T-helper 2 cell treated with Interferon-gamma antibody and Interleukin-4, amounts not matched to agents 100 ng/mL and 5 ng/mL, for 36 hours (primary cell): ENCODE measurements at regions not wholly inside any gene's neighbourhood (a gene's known extent, or its start where the extent isn't known, plus 50 kb on each side); places are given as distances from the start of the nearest gene placed in this dataset.
"Not testable (repeated sequence)": the region's sequence is repeated elsewhere in the genome, so short reads cannot be mapped to it uniquely, and the experiment has no call there.

Experiments used
- intact Hi-C: fragments of 100-400 bp; cut with micrococcal nuclease; formaldehyde crosslinking; loops from one replicate; pipeline ENCODE4 v1.15.1; 2023

DNA sequence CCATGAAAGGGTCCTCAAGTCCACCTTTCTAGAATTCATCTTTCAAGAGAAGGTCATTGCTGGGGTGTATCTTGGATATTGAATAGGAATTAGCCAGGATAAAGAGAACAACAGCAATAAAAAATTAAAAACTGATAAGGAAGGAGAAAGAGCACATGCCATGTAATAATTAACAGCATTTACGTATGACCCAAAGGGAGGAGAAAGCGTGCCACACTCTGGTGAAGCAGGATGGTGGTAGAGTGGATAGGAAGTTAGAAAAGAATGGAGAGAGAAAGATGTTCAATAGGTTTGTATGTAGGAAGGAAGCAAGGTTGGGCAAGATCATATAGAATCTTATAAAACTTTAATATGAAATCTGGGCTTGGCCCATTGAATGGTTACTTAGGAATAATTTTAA is 751.5 kb downstream of the MAT2B start:
- intact Hi-C loops: no loop called here

DNA sequence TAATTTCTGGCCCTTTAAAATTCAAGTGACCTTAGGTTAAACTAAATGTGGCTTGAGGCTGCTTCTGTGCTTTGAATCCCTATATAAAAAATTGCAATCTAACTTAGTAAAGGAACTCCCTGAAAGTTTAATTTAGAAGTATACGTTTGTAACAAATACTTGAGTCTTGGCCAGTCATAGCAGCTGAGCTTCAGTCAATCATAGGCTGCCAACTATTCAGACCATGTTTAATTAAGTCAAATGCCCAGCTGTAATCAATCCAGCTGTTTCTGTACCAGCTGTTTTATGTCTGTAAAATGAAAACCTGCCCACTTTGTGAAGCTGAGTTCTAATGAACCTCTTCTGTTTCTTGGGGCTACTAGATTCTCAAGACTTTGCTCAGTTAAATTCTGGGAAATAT is 760.1 kb downstream of the MAT2B start:
- intact Hi-C loops: no loop called here

DNA sequence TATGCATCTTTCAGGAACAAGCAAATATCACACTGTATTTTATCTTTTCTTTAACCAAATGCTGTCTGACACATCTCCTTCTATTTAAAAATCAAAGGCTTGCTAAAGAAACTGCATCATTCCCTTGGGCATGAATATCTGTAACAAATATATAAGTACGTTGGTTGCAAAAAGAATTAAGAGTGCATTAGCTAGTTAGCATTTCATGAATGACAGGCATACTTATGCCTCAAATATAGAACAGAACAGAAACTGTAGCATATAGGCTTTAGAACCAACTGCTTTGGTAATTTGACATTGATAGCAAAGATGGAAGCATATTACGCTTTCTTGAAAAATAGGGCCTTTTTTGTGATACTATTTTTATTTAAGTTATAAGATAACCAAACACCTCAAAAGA is 761.2 kb downstream of the MAT2B start:
- intact Hi-C loops: no loop called here

DNA sequence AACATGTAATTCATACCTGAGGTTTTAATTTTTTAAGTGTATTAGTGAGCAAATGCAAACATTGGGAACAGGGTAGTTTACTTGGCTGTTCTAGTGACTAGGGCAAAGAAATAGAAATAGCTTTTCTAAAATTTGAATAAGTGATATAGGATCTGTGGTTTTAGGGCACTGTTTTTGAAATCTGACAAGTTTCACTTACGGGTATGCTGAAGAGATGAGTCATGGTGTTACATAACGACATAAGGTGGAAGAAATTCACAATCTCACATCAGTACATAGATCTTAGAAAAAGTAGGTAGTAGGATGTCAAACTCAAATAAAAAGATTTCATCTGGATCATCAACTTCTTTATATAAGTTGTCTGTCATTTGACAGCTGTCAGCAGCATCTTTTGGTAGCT is 772.3 kb downstream of the MAT2B start:
- intact Hi-C loops: no loop called here

DNA sequence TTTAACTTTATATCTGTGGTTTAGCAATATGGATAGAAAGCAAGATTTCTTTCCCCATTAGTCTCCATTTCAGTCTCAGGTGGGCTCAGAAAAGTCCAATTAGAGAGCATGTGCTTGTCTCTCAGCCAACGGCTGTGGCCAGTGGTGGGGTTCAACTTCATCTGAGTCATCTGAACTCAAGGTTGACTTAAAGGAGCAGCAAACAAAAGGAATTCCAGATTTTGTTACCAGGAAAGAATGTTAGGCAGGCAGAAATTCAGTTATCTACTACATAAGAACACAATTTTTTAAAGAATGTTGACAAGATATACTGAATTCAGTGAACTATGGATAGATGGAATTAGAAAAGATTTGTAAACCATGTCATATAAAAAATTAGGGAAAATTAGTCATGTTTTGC is 784.1 kb downstream of the MAT2B start:
- intact Hi-C loops: no loop called here

DNA sequence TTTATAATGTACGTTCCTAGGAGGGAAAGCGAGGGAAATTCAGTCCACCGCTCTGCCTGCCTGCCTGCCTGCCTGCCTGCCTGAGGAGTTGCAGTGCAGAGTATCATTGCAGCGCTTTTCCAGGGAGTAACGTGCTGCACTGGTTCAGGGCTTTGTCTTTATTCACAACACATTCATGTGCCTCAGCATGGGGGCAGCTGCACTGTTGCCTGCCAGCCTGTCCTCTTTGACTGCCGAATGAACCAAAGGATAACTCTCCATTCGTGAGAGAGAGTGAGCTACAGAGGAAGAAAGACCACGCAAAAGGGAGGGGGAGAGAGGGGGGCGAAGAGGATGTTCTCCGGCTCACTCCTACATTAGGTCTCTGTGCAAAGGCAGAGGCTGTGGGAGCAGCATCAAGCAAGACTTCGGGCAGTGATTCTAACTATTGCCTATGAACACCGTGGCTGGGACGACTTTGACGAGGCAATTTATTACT is 791.2 kb downstream of the MAT2B start:
- intact Hi-C loops: no loop called here

DNA sequence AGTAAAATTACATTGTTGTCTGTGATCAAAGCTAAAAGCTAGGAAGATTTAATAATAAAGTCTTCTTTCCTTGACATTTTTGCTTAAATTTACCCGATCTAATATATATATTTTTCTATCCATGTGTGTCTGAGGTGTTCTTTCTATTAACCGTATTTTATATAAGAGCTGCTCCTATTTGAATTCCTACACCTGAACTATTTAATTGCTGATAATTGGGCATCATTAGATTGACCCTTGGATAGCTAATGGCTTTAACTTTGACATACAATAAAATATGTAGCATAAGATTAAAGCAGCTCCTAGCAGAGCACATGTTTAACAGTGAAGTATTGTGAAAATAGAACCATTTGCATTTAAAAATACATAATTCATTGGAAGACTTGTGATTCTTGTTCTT is 792.7 kb downstream of the MAT2B start:
- intact Hi-C loops: no loop called here

DNA sequence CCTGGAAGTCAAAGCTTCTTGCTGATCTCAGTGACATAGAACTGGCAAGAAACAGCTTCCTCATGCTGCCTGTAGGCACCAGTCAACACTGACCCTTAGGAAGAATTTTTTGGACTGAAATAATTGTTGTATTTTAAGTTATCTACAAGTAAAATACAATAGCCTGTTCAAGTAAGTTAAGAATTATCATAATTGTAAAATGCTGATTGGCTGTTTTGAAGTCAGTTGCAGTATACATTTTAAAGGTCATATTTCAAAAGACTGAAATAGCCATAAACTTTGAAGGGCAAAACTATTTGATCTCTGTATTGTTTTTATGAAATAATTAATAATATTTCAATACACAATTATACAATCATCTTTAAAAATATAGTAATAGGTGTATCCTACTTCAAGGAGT is 794.9 kb downstream of the MAT2B start:
- intact Hi-C loops: no loop called here

DNA sequence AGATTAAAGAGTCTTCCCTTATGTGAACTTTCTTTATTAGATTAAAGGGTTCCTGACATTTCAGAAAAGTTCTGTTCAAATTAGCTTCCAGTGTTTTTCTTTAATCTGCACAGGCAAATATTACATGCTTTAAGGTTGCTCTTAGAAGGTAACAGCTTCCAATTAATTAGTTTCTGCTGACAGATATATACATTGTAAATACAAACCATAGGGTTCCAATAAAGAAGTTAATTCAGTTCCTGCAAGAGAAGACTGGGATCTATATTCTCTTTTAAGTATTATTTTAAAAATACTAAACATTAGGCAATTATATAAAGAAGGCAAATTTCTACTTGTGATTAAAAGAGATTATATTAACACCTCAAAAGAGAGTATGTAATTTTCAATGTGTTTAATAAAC is 795.7 kb downstream of the MAT2B start:
- intact Hi-C loops: no loop called here

DNA sequence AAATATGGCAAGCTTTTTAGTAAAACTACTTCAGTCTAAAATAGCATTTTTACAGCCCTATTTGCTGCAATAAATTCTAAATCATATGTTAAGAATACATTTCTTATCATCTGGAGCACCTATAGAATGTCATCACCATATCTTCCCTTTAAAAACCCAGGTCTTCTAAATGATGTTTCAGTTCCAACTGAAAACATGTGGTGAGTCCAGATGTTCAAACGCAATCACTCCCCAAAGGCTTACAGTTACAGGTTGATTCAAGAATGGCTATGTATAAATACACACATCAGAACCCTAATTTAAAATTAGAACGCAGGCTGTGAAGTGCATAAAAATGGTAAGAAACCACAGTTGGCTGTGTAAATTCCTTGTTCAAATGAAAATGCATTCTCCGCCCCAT is 796.3 kb downstream of the MAT2B start:
- intact Hi-C loops: no loop called here

DNA sequence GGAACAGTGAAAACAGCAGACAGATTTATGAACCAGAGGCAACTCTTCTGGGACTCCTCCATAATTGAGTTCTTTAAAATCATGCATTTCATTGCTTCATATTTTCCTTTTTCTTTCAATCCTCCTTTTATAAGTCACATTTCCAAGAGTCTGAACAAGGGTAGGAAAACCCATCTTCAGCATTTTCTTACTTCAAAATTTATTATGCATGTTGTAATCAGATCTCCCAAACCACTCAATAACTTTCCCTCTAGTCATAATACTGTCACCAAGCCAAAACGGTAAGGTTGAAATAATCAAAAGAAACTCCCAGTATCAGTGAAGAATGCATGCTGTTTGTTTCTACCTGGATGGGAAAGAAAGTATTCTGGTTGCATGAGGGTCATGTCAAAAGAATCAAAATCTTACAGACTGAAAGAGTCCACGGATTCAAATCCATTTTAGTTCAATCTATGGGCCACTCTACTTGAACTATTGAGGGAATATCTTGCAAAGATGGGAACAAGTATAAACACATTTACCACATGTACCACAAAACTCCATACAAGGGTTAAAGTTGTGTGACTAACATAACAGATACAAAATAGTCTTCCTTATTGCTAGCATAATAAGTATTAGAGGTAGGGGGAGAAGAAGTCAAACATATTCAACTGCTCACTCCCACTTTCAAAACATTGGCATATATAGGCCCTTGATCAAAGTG is 797.3 kb downstream of the MAT2B start:
- intact Hi-C loops: no loop called here

DNA sequence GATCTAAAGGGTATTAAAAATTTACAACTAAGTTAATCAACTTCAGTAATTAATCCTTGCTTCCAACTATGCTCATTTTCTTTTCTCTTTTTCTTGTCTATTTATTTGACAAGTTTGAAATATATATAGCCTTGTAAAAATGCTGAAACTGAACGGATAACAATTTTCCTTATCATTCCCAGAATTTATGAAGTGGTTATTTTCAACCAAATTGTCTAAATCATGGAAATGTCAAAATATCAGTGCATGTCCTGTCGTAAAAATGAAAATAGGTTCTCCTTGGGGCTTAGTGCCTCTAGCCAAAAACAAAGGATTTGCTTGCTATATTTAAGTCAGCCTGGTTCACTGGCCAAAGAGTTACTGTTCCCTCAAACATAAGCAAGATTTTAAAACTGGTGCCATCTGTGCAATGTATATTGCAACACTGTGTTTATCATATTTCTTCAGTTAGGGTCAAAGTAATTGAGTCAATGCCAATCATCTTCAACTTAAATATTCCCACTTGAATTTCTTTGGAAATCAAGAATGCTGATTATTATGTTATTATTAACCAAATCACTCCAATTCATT is 798.3 kb downstream of the MAT2B start:
- intact Hi-C loops: no loop called here

DNA sequence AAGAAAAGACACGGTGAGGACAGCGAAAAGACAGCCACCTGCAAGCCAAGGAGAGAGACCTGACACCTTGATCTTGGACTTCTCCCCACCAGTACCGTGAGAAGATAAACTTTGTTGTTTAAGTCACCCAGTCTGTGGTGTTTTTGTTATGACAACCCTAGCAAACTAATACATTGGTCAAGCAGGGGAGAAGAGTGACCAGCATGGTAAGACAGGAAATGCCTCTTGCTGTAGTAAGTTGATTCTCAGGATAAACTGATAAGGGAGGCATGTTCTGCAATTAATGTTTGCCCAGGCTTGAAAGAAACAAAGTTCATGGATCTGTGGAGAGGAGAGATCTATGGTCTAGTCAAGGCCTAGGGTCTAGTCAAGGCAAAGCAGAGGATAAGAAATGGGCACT is 801.2 kb downstream of the MAT2B start:
- intact Hi-C loops: no loop called here

DNA sequence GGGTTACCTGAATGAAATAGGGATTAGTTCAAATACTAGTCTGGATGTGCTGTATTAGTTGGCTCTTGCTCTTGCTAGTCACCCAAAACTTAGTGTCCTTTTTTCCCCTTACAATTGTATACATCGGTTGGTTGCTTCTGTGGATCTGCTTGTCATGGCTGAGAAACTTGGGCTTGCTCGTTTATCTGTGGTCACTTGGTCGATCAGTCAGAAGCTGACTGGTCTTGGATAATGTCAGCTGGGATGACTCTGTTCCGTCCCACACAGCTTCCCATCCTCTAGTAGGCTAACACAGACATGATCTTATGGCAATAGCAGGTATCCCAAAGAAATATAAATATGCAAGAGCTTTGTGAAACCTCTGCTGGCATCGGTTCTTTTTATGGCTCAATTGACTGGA is 807.4 kb downstream of the MAT2B start:
- intact Hi-C loops: no loop called here

DNA sequence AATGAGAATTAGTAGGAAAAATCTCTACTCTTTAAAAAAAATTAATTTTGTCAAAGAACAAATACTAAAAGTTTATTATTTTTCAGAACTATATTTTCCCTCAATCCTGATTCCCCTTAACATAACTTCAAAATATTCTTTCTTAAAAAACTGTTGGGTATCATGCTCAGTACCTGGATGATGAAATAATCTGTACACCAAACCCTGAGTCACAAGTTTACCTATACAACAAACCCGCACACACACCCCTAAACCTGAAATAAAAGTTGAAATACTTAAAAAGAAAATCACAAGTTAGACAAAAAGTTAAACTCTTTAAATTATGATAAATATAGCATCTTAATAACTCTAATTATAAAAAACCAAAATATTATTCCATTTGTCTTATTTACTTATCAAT is 812.3 kb downstream of the MAT2B start:
- intact Hi-C loops: no loop called here

DNA sequence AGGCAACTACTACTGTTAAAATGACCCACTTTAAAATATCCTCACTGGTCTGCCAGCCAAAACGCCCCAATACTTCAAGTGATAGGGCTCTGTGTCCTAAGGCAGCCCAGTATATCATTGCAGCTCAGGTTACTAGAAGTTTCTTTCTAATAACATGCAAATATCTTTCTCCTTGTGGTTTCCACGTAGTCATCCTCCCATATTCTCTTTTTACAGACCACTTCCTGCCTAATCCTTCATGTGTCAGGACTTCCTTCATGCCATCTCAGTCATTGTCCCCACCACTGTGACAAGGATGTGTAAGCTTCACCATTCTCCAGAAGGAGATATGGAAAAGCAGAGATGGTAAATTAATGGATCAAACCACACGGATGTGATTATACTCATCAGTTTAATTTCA is 813.7 kb downstream of the MAT2B start:
- intact Hi-C loops: no loop called here

DNA sequence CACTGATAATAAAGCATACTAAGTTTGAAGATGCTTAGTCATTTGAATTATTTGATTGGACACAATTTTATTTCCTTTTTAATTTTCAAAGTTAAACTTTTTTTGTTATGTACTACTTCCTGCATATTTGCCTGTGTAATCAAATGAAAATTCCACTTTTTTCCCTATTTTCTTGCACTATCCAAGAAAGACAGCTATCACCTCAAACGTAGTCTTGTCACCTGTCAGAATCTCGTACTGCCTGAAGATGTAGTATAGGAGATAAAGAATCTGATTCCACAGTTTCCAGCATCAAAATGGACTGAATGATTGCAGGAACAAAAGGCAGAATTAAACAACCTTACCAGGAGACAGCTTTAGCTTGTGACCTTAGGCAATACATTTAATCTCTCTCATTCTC is 818.8 kb downstream of the MAT2B start:
- intact Hi-C loops: no loop called here

DNA sequence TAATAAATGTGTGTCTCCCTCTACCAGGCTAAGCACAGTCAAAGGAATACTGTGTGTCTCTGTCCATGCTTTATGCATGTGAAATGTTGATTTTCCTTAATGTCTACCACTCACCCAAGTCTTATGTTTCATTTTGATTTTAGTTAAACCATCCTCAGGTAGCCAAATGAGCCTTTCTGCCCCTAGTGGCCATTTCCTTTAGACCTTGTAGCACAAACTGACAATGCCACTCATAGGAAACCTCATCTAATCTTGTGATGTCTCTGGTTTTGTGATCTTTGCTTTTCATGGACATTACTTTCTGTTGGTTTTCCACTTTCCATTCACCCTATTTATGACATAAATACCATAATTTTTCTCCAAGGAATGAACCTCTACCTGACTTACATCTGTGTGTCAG is 820.8 kb downstream of the MAT2B start:
- intact Hi-C loops: no loop called here

DNA sequence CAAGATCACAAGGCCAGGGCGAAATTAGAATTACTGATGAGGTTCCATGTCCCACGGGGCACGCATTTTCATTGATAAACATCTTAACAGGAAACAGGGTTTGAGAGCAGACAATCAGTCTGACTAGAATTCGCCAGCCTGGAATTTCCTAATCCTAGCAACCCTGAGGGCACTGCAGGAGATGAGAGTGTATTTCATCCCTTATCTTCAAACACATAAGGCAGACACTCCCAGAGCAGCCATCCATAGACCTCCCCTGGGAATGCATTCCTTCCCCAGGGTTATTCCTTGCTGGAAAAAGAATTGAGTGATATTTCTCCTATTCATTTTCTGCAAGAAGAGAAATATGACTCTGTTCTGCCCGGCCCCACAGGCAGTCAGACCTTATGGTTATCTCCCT is 821.7 kb downstream of the MAT2B start:
- intact Hi-C loops: not testable (repeated sequence)

DNA sequence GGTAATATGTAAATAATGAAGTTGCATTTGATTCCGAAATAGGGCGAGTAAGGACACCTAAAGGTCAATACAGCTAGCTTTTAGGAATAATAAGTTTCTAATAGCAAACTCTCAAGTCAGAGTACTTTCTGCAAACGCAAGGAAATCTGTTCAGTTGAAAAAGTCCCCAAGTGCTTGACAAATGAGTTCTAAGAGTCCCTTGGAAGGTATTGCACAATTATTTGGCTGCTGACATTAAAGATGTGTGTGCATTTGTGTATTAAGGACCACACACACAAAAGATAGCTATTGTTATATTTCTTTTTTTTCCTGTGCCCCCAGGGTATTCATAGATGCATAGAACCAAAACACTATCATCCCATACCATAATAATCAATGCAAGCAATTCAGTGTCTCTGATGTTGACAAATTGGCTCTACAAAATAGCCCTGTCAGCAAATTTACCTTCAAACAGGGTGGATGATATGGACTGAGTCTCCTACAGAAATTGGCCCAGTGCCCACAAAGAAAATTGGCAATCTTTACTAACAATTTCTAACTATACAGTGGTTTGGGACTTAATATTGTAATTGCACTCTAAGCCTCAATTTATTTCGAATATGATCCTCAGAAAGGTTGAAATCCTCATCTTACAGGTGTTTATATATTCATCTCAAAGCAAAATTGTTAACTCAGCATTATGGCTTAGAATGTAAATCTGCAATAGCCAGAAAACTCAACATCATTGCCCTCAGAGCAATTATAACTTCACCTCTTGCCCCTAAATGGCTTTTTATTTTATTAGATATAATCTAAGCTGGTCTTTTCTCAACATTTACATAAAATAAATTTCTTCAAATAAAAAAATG is 827.2 kb downstream of the MAT2B start:
- intact Hi-C loops: no loop called here

DNA sequence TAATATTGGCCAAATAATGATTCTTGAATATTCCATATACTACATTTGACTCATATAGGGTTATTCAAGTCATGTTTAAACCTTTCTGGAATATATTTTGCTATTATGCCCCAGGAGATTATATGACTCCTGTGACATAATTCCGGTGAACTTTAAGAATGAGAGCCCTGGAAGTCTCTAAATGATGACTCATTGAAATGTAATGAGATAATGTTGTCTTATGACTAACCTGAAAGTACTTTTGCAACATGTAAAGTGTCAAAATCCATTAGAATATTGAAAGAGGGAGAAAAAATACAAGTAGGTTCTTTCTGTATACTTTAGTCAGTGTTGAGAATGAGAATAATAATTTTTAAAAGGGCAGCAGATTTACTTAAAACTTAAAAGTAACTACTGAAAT is 830.4 kb downstream of the MAT2B start:
- intact Hi-C loops: no loop called here

DNA sequence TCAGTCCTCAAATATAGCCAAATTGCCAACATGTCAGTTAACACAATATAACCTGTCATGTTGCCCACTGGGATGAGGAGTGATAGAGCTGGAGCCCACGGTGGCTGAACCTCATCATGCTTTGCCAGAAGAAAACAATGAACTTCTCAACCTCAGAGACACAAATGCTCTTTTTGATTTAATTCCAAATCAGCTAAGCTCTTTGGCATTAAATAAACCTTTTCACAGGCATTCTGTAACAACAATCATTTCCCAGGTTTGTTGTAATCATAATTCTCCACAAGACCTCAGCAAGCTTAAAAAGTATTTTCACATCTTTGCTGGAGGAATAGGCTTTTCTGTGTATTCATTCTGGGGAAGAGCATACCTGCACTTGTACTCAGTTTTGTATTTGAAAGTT is 830.9 kb downstream of the MAT2B start:
- intact Hi-C loops: no loop called here

DNA sequence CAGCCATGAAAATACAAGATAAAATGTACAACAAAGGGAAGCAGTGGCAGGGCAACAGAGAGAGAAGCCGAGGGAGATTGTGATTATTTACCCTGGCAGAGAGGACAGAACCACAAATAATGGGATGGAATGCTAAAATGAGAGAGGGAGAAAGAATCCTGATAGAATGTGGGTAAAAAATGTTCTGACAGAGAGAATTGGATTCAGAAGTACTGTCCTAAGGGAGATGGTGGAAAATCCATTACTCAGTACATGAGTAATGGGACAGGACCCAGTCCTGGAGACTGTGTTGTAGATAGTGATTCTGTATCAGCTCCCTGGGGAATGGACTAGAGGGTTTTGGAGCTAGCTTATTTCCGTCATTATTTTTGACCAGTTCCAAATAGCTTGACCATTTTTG is 831.5 kb downstream of the MAT2B start:
- intact Hi-C loops: no loop called here
